Effector memory CD4-positive, alpha-beta T cell (primary cell): ENCODE measurements at regions not wholly inside any gene's neighbourhood (a gene's known extent, or its start where the extent isn't known, plus 50 kb on each side); places are given as distances from the start of the nearest gene placed in this dataset.

Source experiments
- DNase-seq, 3 donors: peaks; one replicate each; pipeline ENCODE4 v3.0.0-alpha.2; 2020
- H3K27ac ChIP-seq: 2 replicates; pipeline ENCODE4 v1.7.0; 2013; ENCODE audit warnings: mild to moderate bottlenecking, low read length, moderate library complexity; ENCODE audit not compliant: insufficient read depth, poor library complexity, severe bottlenecking
- H3K27me3 ChIP-seq: replicated peaks from 2 replicates; pipeline ENCODE4 v1.7.0; 2013; ENCODE audit warnings: mild to moderate bottlenecking, low read length; ENCODE audit not compliant: insufficient read depth, control insufficient read depth, poor library complexity, severe bottlenecking
- H3K36me3 ChIP-seq: 2 replicates; pipeline ENCODE4 v1.7.0; 2013; ENCODE audit warnings: mild to moderate bottlenecking, low read length, moderate library complexity; ENCODE audit not compliant: control insufficient read depth, insufficient read depth
- H3K4me1 ChIP-seq: 2 replicates; pipeline ENCODE4 v1.7.0; 2013; ENCODE audit warnings: low read length, mild to moderate bottlenecking; ENCODE audit not compliant: control insufficient read depth, insufficient read depth, poor library complexity, severe bottlenecking
- H3K4me3 ChIP-seq: 2 replicates; pipeline ENCODE4 v1.7.0; 2013; ENCODE audit warnings: low read length, low read depth, mild to moderate bottlenecking; ENCODE audit not compliant: insufficient read depth, poor library complexity, severe bottlenecking
- H3K9me3 ChIP-seq: 2 replicates; pipeline ENCODE4 v1.7.0; 2013; ENCODE audit warnings: mild to moderate bottlenecking, low read length, moderate library complexity; ENCODE audit not compliant: control insufficient read depth

GRCh38 chr4:130632731-130633604, 1537.0 kb downstream of the C4orf33 start:
- no peak overlapping the region for H3K4me3 ChIP-seq
- H3K36me3 ChIP-seq = no peaks in the 10 kb centered on the region
- no peaks in the 10 kb centered on the region for H3K27me3 ChIP-seq
- H3K9me3 ChIP-seq = no peaks in the 10 kb centered on the region
- no peaks in the 10 kb centered on the region for H3K4me1 ChIP-seq
- DNase-seq = no peak
- H3K27ac ChIP-seq = no peak overlapping the region

- Histone ChIP-seq H3K4me3 (no peak overlapping the region), H3K4me1 (no peaks in the 10 kb centered on the region), H3K27me3 (no peaks in the 10 kb centered on the region), H3K36me3 (no peaks in the 10 kb centered on the region), H3K27ac (no peak overlapping the region), H3K9me3 (no peaks in the 10 kb centered on the region)
- no peak for DNase-seq
Observed at GRCh38 chr4:130636486-130636885, 1540.5 kb downstream of the C4orf33 start.

GRCh38 chr4:130640592-130640991, 1544.6 kb downstream of the C4orf33 start:
- H3K36me3 ChIP-seq = no peaks in the 10 kb centered on the region
- no peaks in the 10 kb centered on the region for H3K4me1 ChIP-seq
- H3K27me3 ChIP-seq = no peaks in the 10 kb centered on the region
- no peak overlapping the region for H3K4me3 ChIP-seq
- no peaks in the 10 kb centered on the region for H3K9me3 ChIP-seq
- no peak for DNase-seq
- H3K27ac ChIP-seq = no peak overlapping the region

- DNase-seq = no peak
- Histone ChIP-seq H3K27me3 (no peaks in the 10 kb centered on the region), H3K36me3 (no peaks in the 10 kb centered on the region), H3K4me1 (no peaks in the 10 kb centered on the region), H3K4me3 (no peak overlapping the region), H3K9me3 (no peaks in the 10 kb centered on the region), H3K27ac (no peak overlapping the region)
Observed at GRCh38 chr4:130646886-130647285, 1550.9 kb downstream of the C4orf33 start.

GRCh38 chr4:130648570-130648969, 1552.6 kb downstream of the C4orf33 start:
- DNase-seq = no peak

GRCh38 chr4:130653842-130654241, 1557.9 kb downstream of the C4orf33 start:
- H3K36me3 ChIP-seq = no peaks in the 10 kb centered on the region
- no peak overlapping the region for H3K4me3 ChIP-seq
- H3K27ac ChIP-seq = no peak overlapping the region
- DNase-seq = no peak
- H3K4me1 ChIP-seq = no peaks in the 10 kb centered on the region
- H3K27me3 ChIP-seq = no peaks in the 10 kb centered on the region
- H3K9me3 ChIP-seq = no peaks in the 10 kb centered on the region

More at GRCh38 chr4:130648570-130648969, 1552.6 kb downstream of the C4orf33 start:
- H3K27me3 ChIP-seq = no peaks in the 10 kb centered on the region
- H3K27ac ChIP-seq = no peak overlapping the region
- no peaks in the 10 kb centered on the region for H3K9me3 ChIP-seq
- H3K4me3 ChIP-seq = no peak overlapping the region
- no peaks in the 10 kb centered on the region for H3K36me3 ChIP-seq
- no peaks in the 10 kb centered on the region for H3K4me1 ChIP-seq

GRCh38 chr4:130659320-130659719, 1563.4 kb downstream of the C4orf33 start:
- Histone ChIP-seq H3K27ac (no peak overlapping the region), H3K9me3 (no peaks in the 10 kb centered on the region), H3K4me1 (no peaks in the 10 kb centered on the region), H3K36me3 (no peaks in the 10 kb centered on the region), H3K4me3 (no peak overlapping the region), H3K27me3 (no peaks in the 10 kb centered on the region)
- no peak for DNase-seq

GRCh38 chr4:130668859-130669258, 1572.9 kb downstream of the C4orf33 start:
- Histone ChIP-seq H3K4me3 (no peak overlapping the region), H3K36me3 (no peaks in the 10 kb centered on the region), H3K27me3 (no peaks in the 10 kb centered on the region), H3K4me1 (no peaks in the 10 kb centered on the region), H3K27ac (no peak overlapping the region), H3K9me3 (no peaks in the 10 kb centered on the region)
- DNase-seq = no peak

GRCh38 chr4:130675266-130675665, 1579.3 kb downstream of the C4orf33 start:
- no peaks in the 10 kb centered on the region for H3K27me3 ChIP-seq
- H3K9me3 ChIP-seq = no peaks in the 10 kb centered on the region
- no peak overlapping the region for H3K4me3 ChIP-seq
- H3K36me3 ChIP-seq = no peaks in the 10 kb centered on the region
- no peak overlapping the region for H3K27ac ChIP-seq
- H3K4me1 ChIP-seq = no peaks in the 10 kb centered on the region
- DNase-seq = no peak

GRCh38 chr4:130689181-130689580, 1593.2 kb downstream of the C4orf33 start:
- no peaks in the 10 kb centered on the region for H3K36me3 ChIP-seq
- no peaks in the 10 kb centered on the region for H3K27me3 ChIP-seq
- no peak for DNase-seq
- H3K9me3 ChIP-seq = no peaks in the 10 kb centered on the region
- no peak overlapping the region for H3K27ac ChIP-seq
- no peak overlapping the region for H3K4me3 ChIP-seq
- no peaks in the 10 kb centered on the region for H3K4me1 ChIP-seq
